MM.1S (cell line): ENCODE measurements at regions not wholly inside any gene's neighbourhood (a gene's known extent, or its start where the extent isn't known, plus 50 kb on each side); places are given as distances from the start of the nearest gene placed in this dataset.
"Not testable (repeated sequence)": the region's sequence is repeated elsewhere in the genome, so short reads cannot be mapped to it uniquely, and the experiment has no call there.

Experiments
- DNase-seq: peaks from one replicate; pipeline ENCODE4 v3.0.0-alpha.2; 2015
- H2AFZ ChIP-seq: fragments of 300-600 bp; sonication (generic); 2 replicates; pipeline ENCODE4 v1.6.0; 2016; ENCODE audit warnings: antibody characterized with exemption, low read length
- H3F3A ChIP-seq: fragments of 300-600 bp; sonication (generic); 2 replicates; pipeline ENCODE4 v1.6.1; 2016; ENCODE audit warnings: mild to moderate bottlenecking, antibody characterized with exemption, low read length, moderate library complexity, mixed read lengths; ENCODE audit not compliant: insufficient read depth
- H3K27ac ChIP-seq: fragments of 300-600 bp; sonication (generic); 2 replicates; pipeline ENCODE4 v1.5.1; 2016; ENCODE audit warnings: mild to moderate bottlenecking, low read length
- H3K27me3 ChIP-seq: fragments of 300-600 bp; sonication (generic); replicated peaks from 2 replicates; pipeline ENCODE4 v1.6.0; 2016; ENCODE audit warnings: low read length; ENCODE audit not compliant: insufficient read depth
- H3K36me3 ChIP-seq: fragments of 300-600 bp; sonication (generic); replicated peaks from 2 replicates; pipeline ENCODE4 v1.6.1; 2016; ENCODE audit warnings: mild to moderate bottlenecking, low read length, mixed read lengths; ENCODE audit not compliant: insufficient read depth
- H3K4me1 ChIP-seq: fragments of 300-600 bp; sonication (generic); 2 replicates; pipeline ENCODE4 v1.6.1; 2016; ENCODE audit warnings: low read length, mixed read lengths
- H3K4me2 ChIP-seq: fragments of 300-600 bp; sonication (generic); 2 replicates; pipeline ENCODE4 v1.6.0; 2016; ENCODE audit warnings: low read depth, low read length
- H3K4me3 ChIP-seq: fragments of 300-600 bp; sonication (generic); 2 replicates; pipeline ENCODE4 v1.5.1; 2016; ENCODE audit warnings: low read length, mixed read lengths
- H3K79me2 ChIP-seq: fragments of 300-600 bp; sonication (generic); 2 replicates; pipeline ENCODE4 v1.6.1; 2016; ENCODE audit warnings: mixed run types, low read length, mixed read lengths
- H3K9ac ChIP-seq: fragments of 300-600 bp; sonication (generic); 2 replicates; pipeline ENCODE4 v1.6.1; 2016; ENCODE audit warnings: low read length, mixed read lengths
- H3K9me2 ChIP-seq: fragments of 300-600 bp; sonication (generic); replicated peaks from 2 replicates; pipeline ENCODE4 v1.6.1; 2016; ENCODE audit warnings: mild to moderate bottlenecking, low read length, mixed read lengths; ENCODE audit not compliant: insufficient read depth
- H3K9me3 ChIP-seq: fragments of 300-600 bp; sonication (generic); replicated peaks from 2 replicates; pipeline ENCODE4 v1.6.1; 2016; ENCODE audit warnings: mild to moderate bottlenecking, low read length, mixed read lengths; ENCODE audit not compliant: insufficient read depth
- H4K20me1 ChIP-seq: fragments of 300-600 bp; sonication (generic); 2 replicates; pipeline ENCODE4 v1.6.1; 2016; ENCODE audit warnings: mild to moderate bottlenecking, low read length, moderate library complexity, mixed read lengths; ENCODE audit not compliant: insufficient read depth
- EZH2 ChIP-seq: fragments of 300-600 bp; sonication (generic); optimal IDR thresholded peaks from 2 replicates; pipeline ENCODE3; 2017; ENCODE audit warnings: low read depth, mild to moderate bottlenecking, antibody characterized with exemption, low read length, mixed read lengths
- EZH2phosphoT487 ChIP-seq: fragments of 300-600 bp; sonication (generic); IDR thresholded peaks from 2 replicates; pipeline ENCODE4 v1.6.1; 2018; ENCODE audit warnings: antibody characterized with exemption, low read length
- TF ChIP-seq, protein P1 (sequence below): fragments of 300-600 bp; sonication (generic); IDR thresholded peaks from 2 replicates; pipeline ENCODE4 v1.5.1; 2016; ENCODE audit warnings: antibody characterized with exemption, low read length, mixed read lengths

DNA sequence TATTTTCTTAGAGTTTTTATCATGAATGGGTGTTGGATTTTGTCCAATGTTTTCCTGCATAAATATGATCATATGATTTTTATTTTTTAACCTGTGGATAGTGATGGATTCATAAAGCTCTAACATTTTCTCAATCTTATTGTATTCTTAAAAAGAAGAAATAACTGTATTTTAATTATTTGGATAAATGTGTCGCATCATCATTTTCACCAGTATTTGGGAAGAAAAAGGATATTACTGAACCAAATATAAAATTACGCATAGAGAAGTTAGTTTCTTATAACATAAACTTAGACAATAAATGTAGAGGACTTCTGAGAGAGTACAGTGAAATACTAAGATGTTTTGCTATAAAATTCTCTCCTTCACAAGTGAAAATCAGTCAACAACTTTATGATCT lies 126.0 kb upstream of the CHST9 start:
- H3K4me2 ChIP-seq, result no peak overlapping the region
- no peaks in the 10 kb centered on the region for H3K79me2 ChIP-seq
- H3K27me3 ChIP-seq, result no peaks in the 10 kb centered on the region
- H3K4me3 ChIP-seq, result no peak overlapping the region
- H4K20me1 ChIP-seq, result no peaks in the 10 kb centered on the region
- no peaks in the 10 kb centered on the region for H3K4me1 ChIP-seq
- H3F3A ChIP-seq, result no peaks in the 10 kb centered on the region
- no peaks in the 10 kb centered on the region for H3K36me3 ChIP-seq
- DNase-seq, result no peak
- no peak overlapping the region for H2AFZ ChIP-seq
- H3K27ac ChIP-seq, result no peak overlapping the region
- TF ChIP-seq EZH2 (no peak), EZH2phosphoT487 (no peak)
- TF ChIP-seq, protein P1, sequence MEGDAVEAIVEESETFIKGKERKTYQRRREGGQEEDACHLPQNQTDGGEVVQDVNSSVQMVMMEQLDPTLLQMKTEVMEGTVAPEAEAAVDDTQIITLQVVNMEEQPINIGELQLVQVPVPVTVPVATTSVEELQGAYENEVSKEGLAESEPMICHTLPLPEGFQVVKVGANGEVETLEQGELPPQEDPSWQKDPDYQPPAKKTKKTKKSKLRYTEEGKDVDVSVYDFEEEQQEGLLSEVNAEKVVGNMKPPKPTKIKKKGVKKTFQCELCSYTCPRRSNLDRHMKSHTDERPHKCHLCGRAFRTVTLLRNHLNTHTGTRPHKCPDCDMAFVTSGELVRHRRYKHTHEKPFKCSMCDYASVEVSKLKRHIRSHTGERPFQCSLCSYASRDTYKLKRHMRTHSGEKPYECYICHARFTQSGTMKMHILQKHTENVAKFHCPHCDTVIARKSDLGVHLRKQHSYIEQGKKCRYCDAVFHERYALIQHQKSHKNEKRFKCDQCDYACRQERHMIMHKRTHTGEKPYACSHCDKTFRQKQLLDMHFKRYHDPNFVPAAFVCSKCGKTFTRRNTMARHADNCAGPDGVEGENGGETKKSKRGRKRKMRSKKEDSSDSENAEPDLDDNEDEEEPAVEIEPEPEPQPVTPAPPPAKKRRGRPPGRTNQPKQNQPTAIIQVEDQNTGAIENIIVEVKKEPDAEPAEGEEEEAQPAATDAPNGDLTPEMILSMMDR, result no peak
- H3K9me3 ChIP-seq, result no peaks in the 10 kb centered on the region; the same call in 1 of the 2 replicates
- H3K9ac ChIP-seq, result no peak overlapping the region
- H3K9me2 ChIP-seq, result no peaks in the 10 kb centered on the region

DNA sequence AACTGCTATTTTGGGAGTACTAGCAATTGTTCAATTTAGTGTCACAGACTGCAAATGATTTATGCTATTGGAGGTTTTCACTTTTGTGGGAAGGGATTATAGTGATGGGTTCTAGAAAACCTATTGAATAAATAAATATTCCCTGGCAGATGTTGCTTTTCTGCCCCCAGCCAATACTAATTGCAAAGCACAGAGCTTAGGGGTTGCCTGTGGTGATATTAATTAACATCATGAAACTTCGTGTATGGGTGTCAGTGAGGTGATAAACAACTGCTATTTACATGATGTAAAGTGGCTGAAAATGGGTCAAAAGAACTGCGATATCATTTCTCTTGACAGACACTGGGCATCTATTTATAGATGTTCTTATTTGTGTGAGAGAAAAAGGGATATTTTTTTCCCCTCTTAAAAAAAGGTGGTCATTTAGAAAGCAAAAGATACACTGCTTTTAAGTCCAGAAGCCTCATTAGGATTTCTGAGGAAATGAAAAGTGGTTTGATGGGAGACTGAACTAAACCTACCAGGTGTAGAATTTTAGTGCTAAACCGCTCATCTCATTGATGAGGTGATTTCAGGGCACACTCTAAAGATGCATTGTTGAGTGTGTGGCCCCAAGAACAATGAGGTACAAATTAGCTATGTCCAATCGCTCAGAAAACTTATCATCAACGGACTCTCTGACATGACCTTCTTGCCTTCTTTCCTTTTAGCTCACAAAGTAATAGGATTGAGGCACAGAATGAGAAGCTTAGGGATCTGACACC lies 116.7 kb upstream of the CHST9 start:
- Histone ChIP-seq H3K79me2 (no peaks in the 10 kb centered on the region), H3K27ac (no peak overlapping the region), H2AFZ (no peak overlapping the region), H4K20me1 (no peaks in the 10 kb centered on the region), H3K9me2 (no peaks in the 10 kb centered on the region), H3K4me3 (no peak overlapping the region), H3K4me1 (no peaks in the 10 kb centered on the region), H3K9ac (no peak overlapping the region), H3K9me3 (no peaks in the 10 kb centered on the region), H3F3A (no peaks in the 10 kb centered on the region), H3K4me2 (no peak overlapping the region), H3K36me3 (no peaks in the 10 kb centered on the region), H3K27me3 (no peaks in the 10 kb centered on the region)
- TF ChIP-seq EZH2phosphoT487, result no peak
- TF ChIP-seq EZH2, result no peak
- TF ChIP-seq, protein P1, result no peak
- no peak for DNase-seq

DNA sequence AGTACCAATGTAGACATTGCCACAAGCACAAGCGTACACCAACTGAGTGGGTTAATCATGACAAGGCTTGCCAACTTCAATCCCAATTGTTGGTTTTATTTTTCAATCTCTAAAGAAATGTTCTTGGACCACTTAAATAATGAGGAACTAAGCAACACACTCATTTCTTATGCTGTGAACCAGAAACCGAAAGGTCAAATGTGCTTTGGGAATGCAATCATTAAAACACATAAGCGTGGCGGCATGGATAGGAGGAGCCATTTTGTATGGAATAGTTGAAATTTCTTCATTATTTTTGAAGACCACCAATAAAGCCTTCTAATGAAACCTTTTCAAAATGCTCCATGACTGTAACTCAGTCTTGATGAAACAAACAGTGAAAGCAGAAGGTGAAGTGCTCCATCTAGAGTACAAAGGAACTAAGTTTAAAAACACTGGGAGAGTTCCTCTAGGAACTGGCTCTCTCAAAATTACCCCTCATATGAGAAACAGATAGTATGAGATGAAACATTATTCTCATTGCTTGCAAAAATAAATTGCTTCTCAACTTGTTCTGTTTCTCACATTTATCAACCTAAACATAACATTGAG lies 113.2 kb upstream of the CHST9 start:
- DNase-seq, result no peak
- Histone ChIP-seq H3F3A (no peaks in the 10 kb centered on the region), H4K20me1 (no peaks in the 10 kb centered on the region), H2AFZ (no peak overlapping the region), H3K9me2 (no peaks in the 10 kb centered on the region), H3K4me2 (no peak overlapping the region), H3K36me3 (no peaks in the 10 kb centered on the region), H3K27me3 (no peaks in the 10 kb centered on the region), H3K4me1 (no peaks in the 10 kb centered on the region), H3K79me2 (no peaks in the 10 kb centered on the region), H3K4me3 (no peak overlapping the region), H3K27ac (no peak overlapping the region), H3K9ac (no peak overlapping the region), H3K9me3 (no peaks in the 10 kb centered on the region)
- no peak for TF ChIP-seq EZH2
- no peak for TF ChIP-seq EZH2phosphoT487
- TF ChIP-seq, protein P1, result peak; percentile 25; the same call in 1 of the 2 replicates

DNA sequence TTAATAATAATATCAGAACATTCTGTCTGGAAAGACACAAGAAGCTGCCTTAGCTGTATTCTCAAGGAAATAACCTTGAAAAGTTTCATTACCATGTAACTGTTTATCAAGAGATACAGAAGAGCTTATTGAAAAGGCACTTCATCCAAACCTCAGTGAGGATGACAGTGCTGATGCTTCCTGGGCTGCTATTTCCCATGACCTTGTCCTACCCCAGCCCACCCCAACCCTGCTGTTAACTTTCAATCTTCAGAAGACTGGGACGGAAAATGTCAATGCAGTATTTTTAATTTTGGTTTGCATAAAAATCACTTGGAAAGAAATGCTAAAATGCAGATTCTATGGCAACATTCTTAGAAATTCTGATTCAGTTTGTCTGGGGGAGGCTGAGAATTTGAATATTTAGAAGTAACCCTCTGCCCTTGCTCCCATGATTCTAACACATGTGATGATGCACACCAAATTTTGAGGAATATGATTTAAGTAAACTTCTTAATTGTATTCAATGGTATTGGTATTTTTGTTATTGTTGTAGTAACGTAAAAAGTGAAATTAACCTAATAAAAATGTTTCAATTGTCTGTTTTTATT lies 101.0 kb upstream of the CHST9 start:
- not testable (repeated sequence) for H3K9ac ChIP-seq, H3K27ac ChIP-seq, H3K4me3 ChIP-seq, H3K27me3 ChIP-seq, H2AFZ ChIP-seq, H4K20me1 ChIP-seq, H3K9me2 ChIP-seq, H3K79me2 ChIP-seq, DNase-seq, H3K9me3 ChIP-seq, H3K4me1 ChIP-seq, H3K36me3 ChIP-seq, H3F3A ChIP-seq, H3K4me2 ChIP-seq
